ENCODE measurements at regions not wholly inside any gene's neighbourhood (a gene's known extent, or its start where the extent isn't known, plus 50 kb on each side); places are given as distances from the start of the nearest gene placed in this dataset.

- Histone ChIP-seq H3K4ac (ENCODE audit: low read length) (no peak overlapping the region), H3K27ac (replicated peaks; ENCODE audit: low read length) (no peak overlapping the region), H2AK5ac (ENCODE audit: low read depth, low read length) (no peak overlapping the region), H4K8ac (ENCODE audit: low read depth, low read length) (no peak overlapping the region), H3K4me2 (ENCODE audit: insufficient read depth, low read length, poor library complexity, severe bottlenecking) (no peak overlapping the region), H2AFZ (ENCODE audit: low read length) (no peak overlapping the region), H2BK12ac (ENCODE audit: low read length) (no peak overlapping the region), H3K9me3 (replicated peaks in 1 of 2; ENCODE audit: control insufficient read depth in 2 of 2, insufficient read depth in 1 of 2, low read depth in 1 of 2, low read length in 2 of 2) (no peaks in the 10 kb centered on the region), H3K14ac (ENCODE audit: low read length) (no peak overlapping the region), H3K79me1 (ENCODE audit: low read depth, low read length) (no peaks in the 10 kb centered on the region), H2BK5ac (ENCODE audit: low read length) (no peak overlapping the region), H3K23ac (ENCODE audit: low read depth, low read length, poor library complexity) (no peak overlapping the region), H3K36me3 (replicated peaks in 1 of 2; ENCODE audit: control insufficient read depth in 2 of 2, insufficient read depth in 2 of 2, low read length in 2 of 2) (no peaks in the 10 kb centered on the region), H3K18ac (ENCODE audit: low read length) (no peak overlapping the region), H2BK120ac (ENCODE audit: low read depth, low read length) (no peak overlapping the region), H3K4me1 (ENCODE audit: control insufficient read depth in 2 of 2, insufficient read depth in 1 of 2, low read depth in 1 of 2, low read length in 2 of 2) (no peaks in the 10 kb centered on the region), H3K4me3 (ENCODE audit: low read length in 2 of 2) (no peak overlapping the region), H4K91ac (ENCODE audit: low read depth, low read length, poor library complexity) (no peak overlapping the region), H3K9ac (ENCODE audit: low read depth, low read length, poor library complexity) (no peak overlapping the region), H2BK15ac (ENCODE audit: low read length) (no peak overlapping the region), H3K27me3 (ENCODE audit: control insufficient read depth in 3 of 3, insufficient read depth in 3 of 3, low read depth in 1 of 3, low read length in 3 of 3) (no peaks in the 10 kb centered on the region)
- no peak for DNase-seq (ENCODE audit: low spot score)
- no CpG with 5 or more reads among the region's 8 CpGs for WGBS, 2 donors (ENCODE audit: extremely low coverage in 2 of 2, insufficient read length in 2 of 2, insufficient replicate concordance in 1 of 2)
These were observed 69.0 kb upstream of the PRKCQ start for GRCh38 chr10:6648894-6649720.

GRCh38 chr10:6647811-6648526 lies 67.9 kb upstream of the PRKCQ start:
- no peak overlapping the region for H3K9ac ChIP-seq (ENCODE audit: low read depth, low read length, poor library complexity)
- H3K4me2 ChIP-seq (ENCODE audit: insufficient read depth, low read length, poor library complexity, severe bottlenecking) = no peak overlapping the region
- H2BK120ac ChIP-seq (ENCODE audit: low read depth, low read length) = no peak overlapping the region
- H2AK5ac ChIP-seq (ENCODE audit: low read depth, low read length) = no peak overlapping the region
- no peak overlapping the region for H4K8ac ChIP-seq (ENCODE audit: low read depth, low read length)
- DNase-seq (ENCODE audit: low spot score) = peak; percentile 54
- H3K18ac ChIP-seq (ENCODE audit: low read length) = no peak overlapping the region
- H3K14ac ChIP-seq (ENCODE audit: low read length) = no peak overlapping the region
- no peaks in the 10 kb centered on the region for H3K27me3 ChIP-seq (ENCODE audit: control insufficient read depth in 3 of 3, insufficient read depth in 3 of 3, low read depth in 1 of 3, low read length in 3 of 3)
- H3K9me3 ChIP-seq (replicated peaks in 1 of 2; ENCODE audit: control insufficient read depth in 2 of 2, insufficient read depth in 1 of 2, low read depth in 1 of 2, low read length in 2 of 2) = no peaks in the 10 kb centered on the region
- no peak overlapping the region for H2BK15ac ChIP-seq (ENCODE audit: low read length)
- H4K91ac ChIP-seq (ENCODE audit: low read depth, low read length, poor library complexity) = no peak overlapping the region
- no peaks in the 10 kb centered on the region for H3K4me1 ChIP-seq (ENCODE audit: control insufficient read depth in 2 of 2, insufficient read depth in 1 of 2, low read depth in 1 of 2, low read length in 2 of 2)
- WGBS, 2 donors (ENCODE audit: extremely low coverage in 2 of 2, insufficient read length in 2 of 2, insufficient replicate concordance in 1 of 2) = no CpG with 5 or more reads among the region's 13 CpGs
- no peak overlapping the region for H2AFZ ChIP-seq (ENCODE audit: low read length)
- H3K27ac ChIP-seq (replicated peaks; ENCODE audit: low read length) = no peak overlapping the region
- no peak overlapping the region for H3K4me3 ChIP-seq (ENCODE audit: low read length in 2 of 2)
- no peak overlapping the region for H3K23ac ChIP-seq (ENCODE audit: low read depth, low read length, poor library complexity)
- no peak overlapping the region for H3K4ac ChIP-seq (ENCODE audit: low read length)
- H2BK5ac ChIP-seq (ENCODE audit: low read length) = no peak overlapping the region
- no peaks in the 10 kb centered on the region for H3K36me3 ChIP-seq (replicated peaks in 1 of 2; ENCODE audit: control insufficient read depth in 2 of 2, insufficient read depth in 2 of 2, low read length in 2 of 2)
- H3K79me1 ChIP-seq (ENCODE audit: low read depth, low read length) = no peaks in the 10 kb centered on the region
- H2BK12ac ChIP-seq (ENCODE audit: low read length) = no peak overlapping the region

- Histone ChIP-seq H4K91ac (ENCODE audit: low read depth, low read length, poor library complexity) (no peak overlapping the region), H3K79me1 (ENCODE audit: low read depth, low read length) (no peaks in the 10 kb centered on the region), H3K9ac (ENCODE audit: low read depth, low read length, poor library complexity) (no peak overlapping the region), H3K4me1 (ENCODE audit: control insufficient read depth in 2 of 2, insufficient read depth in 1 of 2, low read depth in 1 of 2, low read length in 2 of 2) (no peaks in the 10 kb centered on the region), H3K9me3 (replicated peaks in 1 of 2; ENCODE audit: control insufficient read depth in 2 of 2, insufficient read depth in 1 of 2, low read depth in 1 of 2, low read length in 2 of 2) (no peaks in the 10 kb centered on the region), H3K14ac (ENCODE audit: low read length) (no peak overlapping the region), H3K27me3 (ENCODE audit: control insufficient read depth in 3 of 3, insufficient read depth in 3 of 3, low read depth in 1 of 3, low read length in 3 of 3) (no peaks in the 10 kb centered on the region), H3K4me3 (ENCODE audit: low read length in 2 of 2) (no peak overlapping the region), H2BK120ac (ENCODE audit: low read depth, low read length) (no peak overlapping the region), H3K23ac (ENCODE audit: low read depth, low read length, poor library complexity) (no peak overlapping the region), H2BK12ac (ENCODE audit: low read length) (no peak overlapping the region), H3K4ac (ENCODE audit: low read length) (no peak overlapping the region), H3K4me2 (ENCODE audit: insufficient read depth, low read length, poor library complexity, severe bottlenecking) (no peak overlapping the region), H2BK5ac (ENCODE audit: low read length) (no peak overlapping the region), H2BK15ac (ENCODE audit: low read length) (no peak overlapping the region), H2AFZ (ENCODE audit: low read length) (no peak overlapping the region), H3K36me3 (replicated peaks in 1 of 2; ENCODE audit: control insufficient read depth in 2 of 2, insufficient read depth in 2 of 2, low read length in 2 of 2) (no peaks in the 10 kb centered on the region), H3K18ac (ENCODE audit: low read length) (no peak overlapping the region), H4K8ac (ENCODE audit: low read depth, low read length) (no peak overlapping the region), H2AK5ac (ENCODE audit: low read depth, low read length) (no peak overlapping the region), H3K27ac (replicated peaks; ENCODE audit: low read length) (no peak overlapping the region)
- no CpG with 5 or more reads among the region's 3 CpGs for WGBS, 2 donors (ENCODE audit: extremely low coverage in 2 of 2, insufficient read length in 2 of 2, insufficient replicate concordance in 1 of 2)
- DNase-seq (ENCODE audit: low spot score) = no peak
These were observed 63.9 kb upstream of the PRKCQ start for GRCh38 chr10:6643962-6644361.

GRCh38 chr10:6642876-6643275 lies 62.8 kb upstream of the PRKCQ start:
- Histone ChIP-seq H3K14ac (ENCODE audit: low read length) (no peak overlapping the region), H3K4me1 (ENCODE audit: control insufficient read depth in 2 of 2, insufficient read depth in 1 of 2, low read depth in 1 of 2, low read length in 2 of 2) (no peaks in the 10 kb centered on the region), H3K4ac (ENCODE audit: low read length) (no peak overlapping the region), H2BK5ac (ENCODE audit: low read length) (no peak overlapping the region), H2BK15ac (ENCODE audit: low read length) (no peak overlapping the region), H3K4me3 (ENCODE audit: low read length in 2 of 2) (no peak overlapping the region), H4K8ac (ENCODE audit: low read depth, low read length) (no peak overlapping the region), H3K9ac (ENCODE audit: low read depth, low read length, poor library complexity) (no peak overlapping the region), H3K23ac (ENCODE audit: low read depth, low read length, poor library complexity) (no peak overlapping the region), H3K36me3 (replicated peaks in 1 of 2; ENCODE audit: control insufficient read depth in 2 of 2, insufficient read depth in 2 of 2, low read length in 2 of 2) (no peaks in the 10 kb centered on the region), H2AFZ (ENCODE audit: low read length) (no peak overlapping the region), H2BK120ac (ENCODE audit: low read depth, low read length) (no peak overlapping the region), H4K91ac (ENCODE audit: low read depth, low read length, poor library complexity) (no peak overlapping the region), H3K4me2 (ENCODE audit: insufficient read depth, low read length, poor library complexity, severe bottlenecking) (no peak overlapping the region), H3K79me1 (ENCODE audit: low read depth, low read length) (no peaks in the 10 kb centered on the region), H2AK5ac (ENCODE audit: low read depth, low read length) (no peak overlapping the region), H3K9me3 (replicated peaks in 1 of 2; ENCODE audit: control insufficient read depth in 2 of 2, insufficient read depth in 1 of 2, low read depth in 1 of 2, low read length in 2 of 2) (no peaks in the 10 kb centered on the region), H3K27me3 (ENCODE audit: control insufficient read depth in 3 of 3, insufficient read depth in 3 of 3, low read depth in 1 of 3, low read length in 3 of 3) (no peaks in the 10 kb centered on the region), H2BK12ac (ENCODE audit: low read length) (no peak overlapping the region), H3K18ac (ENCODE audit: low read length) (no peak overlapping the region), H3K27ac (replicated peaks; ENCODE audit: low read length) (no peak overlapping the region)
- no peak for DNase-seq (ENCODE audit: low spot score)
- WGBS, 2 donors (ENCODE audit: extremely low coverage in 2 of 2, insufficient read length in 2 of 2, insufficient replicate concordance in 1 of 2) = no CpG with 5 or more reads among the region's 5 CpGs

All from neuronal stem cell (in vitro differentiated cells).